ENCODE measurements at regions not wholly inside any gene's neighbourhood (a gene's known extent, or its start where the extent isn't known, plus 50 kb on each side); places are given as distances from the start of the nearest gene placed in this dataset.

- Histone ChIP-seq H3K36me3 (ENCODE audit: control insufficient read depth, low read length) (no peaks in the 10 kb centered on the region), H3K79me2 (ENCODE audit: control insufficient read depth, low read length) (no peaks in the 10 kb centered on the region), H3F3A (ENCODE audit: control insufficient read depth, insufficient read depth) (no peaks in the 10 kb centered on the region), H3K4me2 (ENCODE audit: low read length) (no peak overlapping the region), H3K9me3 (ENCODE audit: control insufficient read depth, insufficient read depth, low read length) (no peaks in the 10 kb centered on the region), H4K20me1 (ENCODE audit: control insufficient read depth, insufficient read depth, low read depth, low read length) (no peaks in the 10 kb centered on the region), H3K27me3 (ENCODE audit: control insufficient read depth, low read length) (no peaks in the 10 kb centered on the region), H3K27ac (ENCODE audit: low read depth, low read length) (no peak overlapping the region), H3K4me1 (ENCODE audit: control insufficient read depth, low read length) (no peaks in the 10 kb centered on the region), H3K4me3 (ENCODE audit: low read length) (no peak overlapping the region), H3K9me2 (replicated peaks; ENCODE audit: control insufficient read depth, low read length) (no peaks in the 10 kb centered on the region)
- no peak for TF ChIP-seq CTCF (IDR thresholded peaks at IDR 0.05; ENCODE audit: low read depth, low read length, poor library complexity, severe bottlenecking)
- no peak for TF ChIP-seq EZH2phosphoT487 (IDR thresholded peaks at IDR 0.05; ENCODE audit: borderline replicate concordance, low read length)
These were observed 609.0 kb downstream of the QKI start for GRCh38 chr6:164023535-164023934.

GRCh38 chr6:164022632-164023031 lies 608.1 kb downstream of the QKI start:
- Histone ChIP-seq H3K27ac (ENCODE audit: low read depth, low read length) (no peak overlapping the region), H4K20me1 (ENCODE audit: control insufficient read depth, insufficient read depth, low read depth, low read length) (no peaks in the 10 kb centered on the region), H3F3A (ENCODE audit: control insufficient read depth, insufficient read depth) (no peaks in the 10 kb centered on the region), H3K9me3 (ENCODE audit: control insufficient read depth, insufficient read depth, low read length) (no peaks in the 10 kb centered on the region), H3K4me2 (ENCODE audit: low read length) (no peak overlapping the region), H3K36me3 (ENCODE audit: control insufficient read depth, low read length) (no peaks in the 10 kb centered on the region), H3K4me3 (ENCODE audit: low read length) (no peak overlapping the region), H3K4me1 (ENCODE audit: control insufficient read depth, low read length) (no peaks in the 10 kb centered on the region), H3K27me3 (ENCODE audit: control insufficient read depth, low read length) (no peaks in the 10 kb centered on the region), H3K9me2 (replicated peaks; ENCODE audit: control insufficient read depth, low read length) (no peaks in the 10 kb centered on the region), H3K79me2 (ENCODE audit: control insufficient read depth, low read length) (no peaks in the 10 kb centered on the region)
- no peak for TF ChIP-seq CTCF (IDR thresholded peaks at IDR 0.05; ENCODE audit: low read depth, low read length, poor library complexity, severe bottlenecking)
- TF ChIP-seq EZH2phosphoT487 (IDR thresholded peaks at IDR 0.05; ENCODE audit: borderline replicate concordance, low read length): no peak

GRCh38 chr6:164021589-164022250 lies 607.2 kb downstream of the QKI start:
- Histone ChIP-seq H3K9me3 (ENCODE audit: control insufficient read depth, insufficient read depth, low read length) (no peaks in the 10 kb centered on the region), H3K27me3 (ENCODE audit: control insufficient read depth, low read length) (no peaks in the 10 kb centered on the region), H3K27ac (ENCODE audit: low read depth, low read length) (no peak overlapping the region), H3K36me3 (ENCODE audit: control insufficient read depth, low read length) (no peaks in the 10 kb centered on the region), H3K4me2 (ENCODE audit: low read length) (no peak overlapping the region), H3F3A (ENCODE audit: control insufficient read depth, insufficient read depth) (no peaks in the 10 kb centered on the region), H3K9me2 (replicated peaks; ENCODE audit: control insufficient read depth, low read length) (no peaks in the 10 kb centered on the region), H3K79me2 (ENCODE audit: control insufficient read depth, low read length) (no peaks in the 10 kb centered on the region), H4K20me1 (ENCODE audit: control insufficient read depth, insufficient read depth, low read depth, low read length) (no peaks in the 10 kb centered on the region), H3K4me1 (ENCODE audit: control insufficient read depth, low read length) (no peaks in the 10 kb centered on the region), H3K4me3 (ENCODE audit: low read length) (no peak overlapping the region)
- no peak for TF ChIP-seq EZH2phosphoT487 (IDR thresholded peaks at IDR 0.05; ENCODE audit: borderline replicate concordance, low read length)
- no peak for TF ChIP-seq CTCF (IDR thresholded peaks at IDR 0.05; ENCODE audit: low read depth, low read length, poor library complexity, severe bottlenecking)
